ENCODE measurements at regions not wholly inside any gene's neighbourhood (a gene's known extent, or its start where the extent isn't known, plus 50 kb on each side); places are given as distances from the start of the nearest gene placed in this dataset.

- TF ChIP-seq CTCF (conservative IDR thresholded peaks at IDR 0.05): no peak
- Histone ChIP-seq H3K79me1 (ENCODE audit: insufficient read depth, low read depth, low read length, poor library complexity, severe bottlenecking) (no peaks in the 10 kb centered on the region), H3K9me3 (ENCODE audit: control insufficient read depth, low read depth, low read length) (peaks cover 41% of the 10 kb centered on the region), H3K9ac (ENCODE audit: extremely low read depth, insufficient read length, low read length) (no peak overlapping the region), H4K5ac (ENCODE audit: insufficient read length, low read depth, low read length) (no peak overlapping the region), H4K20me1 (ENCODE audit: control insufficient read depth, insufficient read depth, insufficient read length) (no peaks in the 10 kb centered on the region), H3K4ac (ENCODE audit: low read depth, low read length) (no peak overlapping the region), H3K27ac (ENCODE audit: insufficient read length, low read depth, low read length) (no peak overlapping the region), H4K91ac (ENCODE audit: insufficient read length, low read depth, low read length) (no peak overlapping the region), H2AK5ac (ENCODE audit: insufficient read length, low read length) (no peak overlapping the region), H3K27me3 (ENCODE audit: insufficient read depth, low read length) (no peaks in the 10 kb centered on the region), H3K14ac (ENCODE audit: insufficient read depth, low read length) (no peak overlapping the region), H3K4me2 (ENCODE audit: insufficient read depth, insufficient read length, low read length) (no peak overlapping the region), H3K4me1 (ENCODE audit: insufficient read depth, low read length) (no peaks in the 10 kb centered on the region; the same call in 1 of the 2 replicates), H3K23ac (ENCODE audit: insufficient read length, low read depth, low read length) (no peak overlapping the region), H3T11ph (ENCODE audit: low read length) (no peak overlapping the region), H2BK12ac (ENCODE audit: insufficient read length, low read depth, low read length) (no peak overlapping the region), H3K23me2 (ENCODE audit: insufficient read length, low read depth, low read length, poor library complexity, severe bottlenecking) (no peaks in the 10 kb centered on the region), H3K18ac (ENCODE audit: insufficient read length, low read depth, low read length) (no peak overlapping the region), H2BK20ac (ENCODE audit: low read depth, low read length, poor library complexity, severe bottlenecking) (no peak overlapping the region), H2BK5ac (ENCODE audit: insufficient read length, low read length) (no peak overlapping the region), H2BK120ac (ENCODE audit: low read depth, low read length, poor library complexity, severe bottlenecking) (no peak overlapping the region), H3K56ac (ENCODE audit: insufficient read length, low read depth, low read length) (no peak overlapping the region), H3K79me2 (ENCODE audit: insufficient read depth, low read length) (no peaks in the 10 kb centered on the region), H2BK15ac (ENCODE audit: low read depth, low read length) (no peak overlapping the region), H4K8ac (replicated peaks; ENCODE audit: insufficient read length, low read depth, low read length) (no peak overlapping the region), H2AFZ (ENCODE audit: low read length) (no peak overlapping the region)
- DNase-seq: no peak
- Mint-ChIP-seq H3K9me3 (peaks cover 54 to 55% of the 10 kb centered on the region in 2 experiments), H3K36me3 (ENCODE audit: insufficient read depth in 1 of 3, low read depth in 3 of 3) (peaks cover 0 to 5% (median 4%) of the 10 kb centered on the region in 3 experiments; a peak in 3 of 7 replicates), H3K27ac (no peak overlapping the region; a peak in 1 of 7 replicates), H3K4me1 (no peaks in the 10 kb centered on the region), H3K4me3 (no peak overlapping the region), H3K27me3 (ENCODE audit: low read depth) (peaks cover 4% of the 10 kb centered on the region; the same call in 1 of the 2 replicates)
- no CpG with 5 or more reads among the region's 4 CpGs for WGBS (ENCODE audit: extremely low coverage, insufficient read length, low lambda C conversion rate)
Observed at GRCh38 chrX:147180886-147181285, 366.3 kb upstream of the CXorf51A start.

All from H9 (cell line).